ENCODE measurements at regions not wholly inside any gene's neighbourhood (a gene's known extent, or its start where the extent isn't known, plus 50 kb on each side); places are given as distances from the start of the nearest gene placed in this dataset.
A peak's percentile ranks its signal among the peaks of the same experiment; 100 is the strongest.

DNA sequence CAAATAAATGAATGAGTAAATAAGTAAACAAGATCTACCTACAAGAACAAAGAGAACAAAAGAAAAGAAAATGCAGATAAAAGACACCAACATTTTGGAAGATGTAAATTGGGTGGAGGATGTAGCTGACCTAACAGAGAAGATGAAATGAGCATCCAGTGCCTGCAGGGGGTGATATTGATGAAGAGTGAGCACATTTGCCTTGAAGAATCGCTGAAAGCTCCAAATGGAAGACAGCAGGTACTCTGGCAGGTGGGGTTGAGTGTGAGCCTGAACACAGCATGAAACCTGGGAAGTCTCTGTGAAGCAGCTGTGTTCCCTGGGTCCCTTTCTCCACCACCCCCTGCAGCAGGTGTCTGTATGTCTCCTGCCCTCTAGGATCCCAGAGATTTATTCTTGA is 125.6 kb downstream of the NXNL2 start:
- no peak for DNase-seq (ENCODE audit: low spot score)
- Histone ChIP-seq H3K9me3 (no peaks in the 10 kb centered on the region), H3K4me3 (no peak overlapping the region), H3K36me3 (no peaks in the 10 kb centered on the region), H3K27ac (no peak overlapping the region), H3K4me1 (peaks cover 0 to 5% of the 10 kb centered on the region in 2 donors), H3K27me3 (no peaks in the 10 kb centered on the region)
- TF ChIP-seq, protein P1, sequence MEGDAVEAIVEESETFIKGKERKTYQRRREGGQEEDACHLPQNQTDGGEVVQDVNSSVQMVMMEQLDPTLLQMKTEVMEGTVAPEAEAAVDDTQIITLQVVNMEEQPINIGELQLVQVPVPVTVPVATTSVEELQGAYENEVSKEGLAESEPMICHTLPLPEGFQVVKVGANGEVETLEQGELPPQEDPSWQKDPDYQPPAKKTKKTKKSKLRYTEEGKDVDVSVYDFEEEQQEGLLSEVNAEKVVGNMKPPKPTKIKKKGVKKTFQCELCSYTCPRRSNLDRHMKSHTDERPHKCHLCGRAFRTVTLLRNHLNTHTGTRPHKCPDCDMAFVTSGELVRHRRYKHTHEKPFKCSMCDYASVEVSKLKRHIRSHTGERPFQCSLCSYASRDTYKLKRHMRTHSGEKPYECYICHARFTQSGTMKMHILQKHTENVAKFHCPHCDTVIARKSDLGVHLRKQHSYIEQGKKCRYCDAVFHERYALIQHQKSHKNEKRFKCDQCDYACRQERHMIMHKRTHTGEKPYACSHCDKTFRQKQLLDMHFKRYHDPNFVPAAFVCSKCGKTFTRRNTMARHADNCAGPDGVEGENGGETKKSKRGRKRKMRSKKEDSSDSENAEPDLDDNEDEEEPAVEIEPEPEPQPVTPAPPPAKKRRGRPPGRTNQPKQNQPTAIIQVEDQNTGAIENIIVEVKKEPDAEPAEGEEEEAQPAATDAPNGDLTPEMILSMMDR (IDR thresholded peaks at IDR 0.05): peak in 1 of 2 donors; percentile 23

DNA sequence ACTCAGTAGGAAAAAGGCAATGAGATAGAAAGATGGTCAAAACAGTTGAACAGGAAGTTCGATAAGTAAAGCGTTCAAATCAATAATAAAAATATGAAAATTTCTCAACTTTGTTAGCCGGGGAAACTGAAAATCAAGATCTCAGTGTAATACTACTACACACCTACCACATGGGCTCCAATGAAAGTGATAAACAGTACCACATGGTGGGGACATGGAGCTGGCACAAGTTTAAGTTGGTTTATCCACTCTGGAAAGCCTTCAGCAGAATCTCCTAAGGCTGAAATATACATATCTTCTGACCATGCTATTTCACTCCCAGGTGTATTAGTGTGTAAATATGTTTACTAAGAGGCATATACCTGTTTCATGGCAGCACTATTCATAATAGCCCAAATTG is 126.8 kb downstream of the NXNL2 start:
- Histone ChIP-seq H3K36me3 (no peaks in the 10 kb centered on the region), H3K4me1 (peaks cover 0 to 5% of the 10 kb centered on the region in 2 donors), H3K9me3 (no peaks in the 10 kb centered on the region), H3K27me3 (no peaks in the 10 kb centered on the region), H3K27ac (no peak overlapping the region), H3K4me3 (no peak overlapping the region)
- DNase-seq (ENCODE audit: low spot score): no peak
- TF ChIP-seq, protein P1 (IDR thresholded peaks at IDR 0.05): no peak

DNA sequence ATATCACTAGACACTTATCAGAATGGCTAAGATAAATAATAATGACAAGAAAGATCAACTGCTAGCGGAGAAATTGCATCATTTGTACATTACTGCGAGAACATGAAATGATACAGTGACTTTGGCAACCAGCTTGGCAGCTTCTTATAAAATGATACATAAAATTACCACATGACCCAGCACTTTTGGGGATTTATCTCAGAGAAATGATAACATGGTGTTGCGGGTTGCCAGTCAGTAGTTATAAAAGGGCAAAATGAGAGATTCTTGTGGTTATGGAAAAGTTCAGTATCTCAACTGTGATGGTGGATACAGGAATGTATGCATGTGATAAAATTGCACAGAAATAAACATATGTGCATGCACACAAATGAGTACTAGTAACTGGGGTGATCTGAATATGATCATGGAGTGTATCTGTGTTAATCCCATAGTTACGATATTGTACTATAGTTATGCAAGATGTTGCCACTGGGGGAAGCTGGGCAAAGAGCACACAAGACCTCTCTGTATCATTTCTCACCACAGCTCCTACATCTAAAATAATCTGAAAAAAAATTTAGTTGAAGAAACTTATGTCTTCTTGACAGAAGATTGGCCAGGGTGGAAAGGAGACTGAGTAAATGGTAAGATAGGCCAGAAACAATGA is 128.9 kb downstream of the NXNL2 start:
- Histone ChIP-seq H3K27me3 (no peaks in the 10 kb centered on the region), H3K27ac (no peak overlapping the region), H3K36me3 (no peaks in the 10 kb centered on the region), H3K9me3 (no peaks in the 10 kb centered on the region), H3K4me3 (no peak overlapping the region), H3K4me1 (no peaks in the 10 kb centered on the region)
- DNase-seq (ENCODE audit: low spot score): no peak
- TF ChIP-seq, protein P1 (IDR thresholded peaks at IDR 0.05): no peak

DNA sequence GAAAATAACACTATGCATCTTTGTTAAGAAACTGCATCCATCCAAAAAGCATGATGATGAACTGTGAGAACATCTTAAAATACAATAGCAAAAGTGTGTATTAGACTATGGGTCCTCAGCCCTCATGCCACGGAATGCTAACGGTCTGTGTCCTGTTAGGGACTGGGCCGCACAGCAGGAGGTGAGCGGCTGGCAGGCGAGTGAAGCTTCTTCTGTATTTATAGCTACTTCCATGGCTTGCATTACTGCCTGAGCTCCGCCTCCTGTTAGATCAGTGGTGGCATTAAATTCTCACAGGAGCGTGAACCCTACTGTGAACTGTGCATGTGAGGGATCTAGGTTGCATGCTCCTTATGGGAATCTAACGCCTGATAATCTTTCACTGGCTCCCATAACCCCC is 129.8 kb downstream of the NXNL2 start:
- Histone ChIP-seq H3K27me3 (no peaks in the 10 kb centered on the region), H3K4me3 (no peak overlapping the region), H3K36me3 (no peaks in the 10 kb centered on the region), H3K9me3 (no peaks in the 10 kb centered on the region), H3K27ac (no peak overlapping the region), H3K4me1 (no peaks in the 10 kb centered on the region)
- TF ChIP-seq, protein P1 (IDR thresholded peaks at IDR 0.05): no peak
- no peak for DNase-seq (ENCODE audit: low spot score)

DNA sequence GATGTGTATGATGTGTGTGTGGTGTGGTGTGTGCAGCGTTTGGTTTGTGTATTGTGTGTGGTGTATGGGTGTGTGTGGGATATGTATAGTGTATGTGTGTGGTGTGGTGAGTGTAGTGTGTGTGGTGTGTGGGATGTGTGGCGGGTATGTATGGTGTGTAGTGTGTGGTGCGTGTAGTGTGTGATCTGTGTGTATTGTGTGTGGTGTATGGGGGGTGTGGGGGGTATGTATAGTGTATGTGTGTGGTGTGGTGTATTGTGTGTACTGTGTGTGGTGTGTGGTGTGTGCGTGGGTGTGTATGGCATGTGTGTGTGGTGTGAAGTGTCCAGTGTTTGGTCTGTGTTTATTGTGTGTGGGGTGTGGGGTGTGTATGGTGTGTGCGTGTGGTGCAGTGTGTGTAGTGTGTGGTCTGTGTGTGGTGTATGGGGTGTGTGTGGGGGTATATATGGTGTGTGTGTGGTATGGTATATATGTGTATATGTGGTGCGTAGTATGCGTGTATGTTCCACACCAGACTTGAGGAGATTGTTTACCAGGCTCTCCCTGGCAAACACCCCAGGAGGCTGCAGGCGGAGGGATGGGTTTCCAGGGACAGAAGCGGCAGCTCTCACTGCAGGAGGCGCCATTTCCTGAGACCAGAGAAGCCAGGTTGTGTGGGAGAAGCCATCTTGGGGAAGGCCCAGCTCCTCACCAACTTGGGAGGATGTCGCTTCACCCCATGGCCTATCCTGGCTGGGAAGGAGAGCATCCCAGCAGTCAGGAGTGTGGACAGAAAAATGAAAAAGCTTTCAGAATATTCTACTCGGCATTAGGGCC is 138.1 kb downstream of the NXNL2 start:
- H3K27ac ChIP-seq: no peak overlapping the region
- H3K27me3 ChIP-seq: no peaks in the 10 kb centered on the region
- no peak for DNase-seq (ENCODE audit: low spot score)
- peaks cover 0 to 7% of the 10 kb centered on the region in 2 donors for H3K9me3 ChIP-seq
- TF ChIP-seq, protein P1 (IDR thresholded peaks at IDR 0.05): no peak
- H3K4me3 ChIP-seq: no peak overlapping the region
- no peaks in the 10 kb centered on the region for H3K36me3 ChIP-seq
- H3K4me1 ChIP-seq: no peaks in the 10 kb centered on the region
